ENCODE measurements at regions not wholly inside any gene's neighbourhood (a gene's known extent, or its start where the extent isn't known, plus 50 kb on each side); places are given as distances from the start of the nearest gene placed in this dataset.
A peak's percentile ranks its signal among the peaks of the same experiment; 100 is the strongest.

- no peak for DNase-seq (ENCODE audit: low read depth in 2 of 2)
Observed at GRCh38 chr15:39340903-39341645, 239.8 kb upstream of the THBS1 start.

- no peak for DNase-seq (ENCODE audit: low read depth in 2 of 2)
Observed at GRCh38 chr15:39344662-39345141, 236.2 kb upstream of the THBS1 start.

GRCh38 chr15:39345176-39345575 is 235.7 kb upstream of the THBS1 start:
- DNase-seq (ENCODE audit: low read depth in 2 of 2), result peak; percentile 92 to 93

GRCh38 chr15:39347453-39347852 is 233.4 kb upstream of the THBS1 start:
- no peak for DNase-seq (ENCODE audit: low read depth in 2 of 2)

- no peak for DNase-seq (ENCODE audit: low read depth in 2 of 2)
Observed at GRCh38 chr15:39350785-39351184, 230.1 kb upstream of the THBS1 start.

- DNase-seq (ENCODE audit: low read depth in 2 of 2), result no peak
Observed at GRCh38 chr15:39354189-39354588, 226.7 kb upstream of the THBS1 start.

- DNase-seq (ENCODE audit: low read depth in 2 of 2), result no peak
Observed at GRCh38 chr15:39357480-39358268, 223.2 kb upstream of the THBS1 start.

- no peak for DNase-seq (ENCODE audit: low read depth in 2 of 2)
Observed at GRCh38 chr15:39358441-39359041, 222.3 kb upstream of the THBS1 start.

GRCh38 chr15:39359771-39360170 is 221.1 kb upstream of the THBS1 start:
- no peak for DNase-seq (ENCODE audit: low read depth in 2 of 2)

- no peak for DNase-seq (ENCODE audit: low read depth in 2 of 2)
Observed at GRCh38 chr15:39360452-39360851, 220.4 kb upstream of the THBS1 start.

GRCh38 chr15:39361497-39361896 is 219.4 kb upstream of the THBS1 start:
- no peak for DNase-seq (ENCODE audit: low read depth in 2 of 2)

GRCh38 chr15:39362821-39363561 is 217.9 kb upstream of the THBS1 start:
- DNase-seq (ENCODE audit: low read depth in 2 of 2), result peak; percentile 100

- DNase-seq (ENCODE audit: low read depth in 2 of 2), result no peak
Observed at GRCh38 chr15:39363761-39364586, 216.9 kb upstream of the THBS1 start.

GRCh38 chr15:39364721-39365120 is 216.2 kb upstream of the THBS1 start:
- no peak for DNase-seq (ENCODE audit: low read depth in 2 of 2)

- peak; percentile 69 to 72 for DNase-seq (ENCODE audit: low read depth in 2 of 2)
Observed at GRCh38 chr15:39365161-39365560, 215.7 kb upstream of the THBS1 start.

- DNase-seq (ENCODE audit: low read depth in 2 of 2), result no peak
Observed at GRCh38 chr15:39365873-39366272, 215.0 kb upstream of the THBS1 start.

- DNase-seq (ENCODE audit: low read depth in 2 of 2), result peak in 1 of 2 experiments; percentile 57
Observed at GRCh38 chr15:39367596-39367995, 213.3 kb upstream of the THBS1 start.

GRCh38 chr15:39369768-39370167 is 211.1 kb upstream of the THBS1 start:
- DNase-seq (ENCODE audit: low read depth in 2 of 2), result no peak

- DNase-seq (ENCODE audit: low read depth in 2 of 2), result no peak
Observed at GRCh38 chr15:39376371-39376909, 204.4 kb upstream of the THBS1 start.

GRCh38 chr15:39381517-39381916 is 199.4 kb upstream of the THBS1 start:
- peak; percentile 41 to 50 for DNase-seq (ENCODE audit: low read depth in 2 of 2)

- no peak for DNase-seq (ENCODE audit: low read depth in 2 of 2)
Observed at GRCh38 chr15:39388118-39388517, 192.8 kb upstream of the THBS1 start.

All from fibroblast of skin of left quadriceps (primary cell).